ENCODE measurements at regions not wholly inside any gene's neighbourhood (a gene's known extent, or its start where the extent isn't known, plus 50 kb on each side); places are given as distances from the start of the nearest gene placed in this dataset.

GRCh38 chr1:164950541-164950986, 391.6 kb downstream of the PBX1 start:
- no peak for TF ChIP-seq CTCF (conservative IDR thresholded peaks at IDR 0.05; ENCODE audit: low read depth, low read length)
- TF ChIP-seq EZH2phosphoT487 (IDR thresholded peaks at IDR 0.05; ENCODE audit: borderline replicate concordance, low read length) = no peak

Measured in PC-3 (cell line).